ENCODE measurements at regions not wholly inside any gene's neighbourhood (a gene's known extent, or its start where the extent isn't known, plus 50 kb on each side); places are given as distances from the start of the nearest gene placed in this dataset.

DNA sequence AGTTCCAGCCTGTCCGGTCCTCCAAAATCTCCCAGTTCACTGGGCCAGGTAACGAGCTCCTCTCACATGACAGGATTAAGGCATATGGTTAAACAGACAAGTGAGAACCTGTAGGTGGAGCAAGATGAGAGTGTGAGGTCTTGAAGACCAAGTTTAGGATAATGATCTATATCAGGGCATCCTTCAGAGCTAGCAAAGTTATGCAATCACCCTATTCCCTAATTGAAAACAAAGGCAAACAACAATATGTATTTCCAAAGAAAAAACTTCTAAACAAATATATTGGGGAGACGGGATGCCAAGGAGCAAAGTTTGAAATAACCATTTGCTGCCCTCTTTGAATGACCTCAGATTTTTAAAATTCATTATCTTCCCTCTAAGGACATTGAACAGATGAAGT is 571.2 kb downstream of the BCL11B start:
- DNase-seq, result no peak

DNA sequence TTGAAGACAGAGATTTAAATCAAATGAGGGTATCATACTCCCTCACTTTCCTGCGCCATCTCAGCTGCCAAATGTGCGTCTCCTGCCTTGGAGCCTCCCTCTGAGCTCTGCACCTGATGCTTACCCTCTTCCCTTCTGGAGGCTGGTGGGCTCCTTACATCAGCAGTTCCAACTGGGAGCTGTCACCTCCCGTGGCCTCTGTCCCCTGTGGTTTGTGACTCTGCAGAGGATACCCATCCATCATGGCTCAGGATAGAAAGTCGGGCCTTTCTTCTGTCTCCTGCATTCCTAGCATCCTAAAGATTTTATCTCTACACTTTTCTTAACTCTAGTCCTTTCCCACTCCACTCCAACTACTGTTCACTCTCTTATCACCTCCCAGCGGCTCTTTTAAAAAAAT is 570.6 kb downstream of the BCL11B start:
- DNase-seq, result no peak

- no peak for DNase-seq
These were observed 567.6 kb downstream of the BCL11B start for GRCh38 chr14:98704441-98704840.

DNA sequence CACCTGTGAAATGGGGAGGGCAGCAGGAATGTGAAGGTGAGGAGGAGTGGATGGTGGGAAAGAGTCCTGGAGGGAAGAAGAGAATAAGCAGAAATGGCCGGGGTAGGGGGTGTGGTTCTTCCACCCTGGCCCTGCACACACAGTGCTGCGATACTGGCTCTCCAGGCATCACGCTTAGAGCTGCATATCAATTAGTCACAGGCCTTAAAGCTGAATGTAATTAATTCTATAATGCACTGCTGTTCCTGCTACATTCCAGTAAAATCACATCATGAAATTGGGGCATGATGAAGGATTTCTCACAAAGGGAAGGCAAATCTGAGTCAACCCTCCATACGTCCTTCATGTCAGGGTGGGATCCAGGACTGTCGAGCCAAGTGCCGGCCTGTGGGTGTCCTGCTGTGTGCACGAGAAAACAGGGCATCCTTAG is 566.1 kb downstream of the BCL11B start:
- no peak for DNase-seq

GRCh38 chr14:98707522-98707921 is 564.5 kb downstream of the BCL11B start:
- DNase-seq, result no peak

GRCh38 chr14:98708555-98708954 is 563.4 kb downstream of the BCL11B start:
- DNase-seq, result no peak

DNA sequence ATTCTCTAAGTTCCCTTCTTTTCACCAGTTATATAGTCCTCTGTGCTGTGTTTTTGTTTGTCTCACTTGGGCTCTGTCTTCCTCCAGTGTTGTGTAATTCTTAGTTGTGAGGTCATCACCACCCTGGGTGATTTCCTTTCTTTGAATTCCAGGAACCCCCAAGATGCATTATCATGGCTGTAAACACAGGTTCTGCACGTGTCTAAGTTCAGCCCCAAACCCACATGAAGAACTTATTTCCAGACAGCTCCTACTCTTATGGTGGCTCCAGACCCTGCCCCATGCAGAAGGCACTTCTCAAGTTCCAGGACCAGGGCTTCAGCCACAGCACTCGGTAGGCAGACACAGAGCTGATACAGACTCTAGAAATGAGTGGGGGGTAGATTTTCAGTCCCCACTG is 560.5 kb downstream of the BCL11B start:
- DNase-seq, result no peak

- no peak for DNase-seq
These were observed 557.2 kb downstream of the BCL11B start for GRCh38 chr14:98714626-98715425.

- no peak for DNase-seq
These were observed 555.9 kb downstream of the BCL11B start for GRCh38 chr14:98716133-98716532.

GRCh38 chr14:98721061-98721460 is 550.9 kb downstream of the BCL11B start:
- DNase-seq, result no peak

DNA sequence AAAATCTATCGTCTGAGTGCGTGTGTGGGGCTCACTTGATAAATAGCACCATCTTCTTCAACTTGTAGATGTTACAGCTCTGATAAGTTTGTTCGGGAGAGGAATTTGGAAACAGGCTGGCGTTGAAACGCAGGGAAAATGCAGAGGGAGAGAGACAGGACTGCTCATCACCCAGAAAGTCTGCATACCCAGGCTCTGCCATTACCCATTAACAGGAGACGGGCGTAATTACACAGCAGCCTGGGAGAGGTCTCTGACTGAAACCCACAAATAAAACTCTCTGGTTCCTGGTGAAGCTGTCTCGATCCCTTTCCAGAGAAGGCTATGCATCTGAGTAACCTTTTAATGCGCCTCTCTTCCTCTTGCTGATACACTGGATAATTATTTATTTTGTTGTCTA is 547.3 kb downstream of the BCL11B start:
- no peak for DNase-seq

GRCh38 chr14:98725191-98725590 is 546.8 kb downstream of the BCL11B start:
- no peak for DNase-seq

- no peak for DNase-seq
These were observed 546.3 kb downstream of the BCL11B start for GRCh38 chr14:98725676-98726075.

DNA sequence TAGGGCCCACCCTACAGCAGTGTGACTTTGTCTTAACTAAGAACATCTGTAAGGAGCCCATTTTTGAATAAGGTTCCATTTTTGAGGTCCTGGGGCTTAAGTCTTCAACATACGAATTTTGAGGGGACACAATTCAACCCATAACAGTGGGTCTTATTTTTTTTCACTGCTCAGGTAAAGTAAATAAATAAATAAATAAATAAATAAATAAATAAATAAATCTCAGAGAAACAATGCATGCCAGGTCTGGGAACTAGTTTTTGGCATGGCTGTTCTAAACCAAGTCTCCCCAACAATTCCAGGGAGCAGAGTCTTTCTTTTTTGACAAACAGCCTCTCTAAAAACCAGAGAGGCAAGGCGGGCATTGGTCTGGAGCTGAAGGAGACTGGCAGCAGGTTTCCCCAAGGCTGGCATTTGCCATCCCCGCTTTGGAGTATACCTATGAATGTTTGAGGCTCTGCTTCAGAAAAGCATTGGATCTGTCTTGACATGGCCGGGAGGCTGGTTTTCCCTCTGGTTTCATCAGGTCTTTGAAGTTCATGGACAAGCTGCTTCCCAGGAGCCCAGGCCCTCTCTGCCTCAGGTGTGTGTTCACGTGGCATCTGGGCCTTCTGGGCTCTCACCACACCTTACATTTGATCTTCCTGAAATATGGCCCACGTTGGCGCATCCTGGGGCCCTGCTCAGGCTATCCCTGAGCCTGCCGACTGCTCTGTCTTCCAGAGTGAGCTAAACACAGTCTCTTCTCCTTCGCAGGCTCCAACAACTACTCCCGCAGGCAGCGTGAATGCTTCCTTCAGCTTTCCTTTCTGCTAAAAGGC is 545.2 kb downstream of the BCL11B start:
- DNase-seq, result no peak

- no peak for DNase-seq
These were observed 544.0 kb downstream of the BCL11B start for GRCh38 chr14:98728024-98728423.

DNA sequence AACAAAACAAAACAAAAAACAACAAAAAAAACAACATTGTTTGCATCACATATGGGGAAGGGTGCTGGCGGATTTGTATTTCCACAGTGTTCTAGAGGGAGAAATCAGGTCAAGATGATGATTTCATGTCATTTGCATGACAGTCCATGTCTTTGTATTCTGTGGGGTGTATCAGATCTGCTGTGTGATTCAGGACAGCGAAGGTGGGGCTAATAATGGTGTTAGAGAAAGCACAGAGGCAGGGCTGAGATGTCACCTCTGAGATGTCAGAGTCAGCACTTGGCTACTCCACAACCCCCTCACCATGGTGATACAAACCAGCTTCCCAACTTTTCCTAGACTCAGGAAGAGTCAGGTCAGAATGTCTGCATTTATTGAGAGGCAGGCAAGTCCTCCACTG is 543.2 kb downstream of the BCL11B start:
- no peak for DNase-seq

GRCh38 chr14:98731286-98731685 is 540.7 kb downstream of the BCL11B start:
- DNase-seq, result no peak

DNA sequence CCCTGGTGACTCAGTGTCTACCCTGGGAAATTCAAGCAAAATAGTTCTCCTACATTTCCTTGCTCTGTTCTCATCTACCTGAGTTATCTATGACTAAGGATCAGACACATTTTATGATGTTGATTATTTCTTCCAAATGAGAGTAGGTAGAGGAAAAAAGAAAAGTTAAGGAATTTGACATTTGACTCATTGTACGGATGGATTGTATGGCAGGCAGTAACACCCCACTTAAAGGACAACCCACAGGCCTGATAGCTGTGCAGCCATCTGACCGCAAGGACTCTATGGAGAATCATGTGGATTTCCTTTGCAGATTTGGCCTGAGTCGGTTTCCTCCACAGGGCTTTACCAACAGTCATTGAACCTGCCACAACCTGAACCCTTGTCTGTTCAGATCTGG is 540.3 kb downstream of the BCL11B start:
- no peak for DNase-seq

- no peak for DNase-seq
These were observed 538.5 kb downstream of the BCL11B start for GRCh38 chr14:98733536-98733935.

GRCh38 chr14:98736701-98737338 is 535.2 kb downstream of the BCL11B start:
- DNase-seq, result no peak

GRCh38 chr14:98741523-98741922 is 530.5 kb downstream of the BCL11B start:
- no peak for DNase-seq

DNA sequence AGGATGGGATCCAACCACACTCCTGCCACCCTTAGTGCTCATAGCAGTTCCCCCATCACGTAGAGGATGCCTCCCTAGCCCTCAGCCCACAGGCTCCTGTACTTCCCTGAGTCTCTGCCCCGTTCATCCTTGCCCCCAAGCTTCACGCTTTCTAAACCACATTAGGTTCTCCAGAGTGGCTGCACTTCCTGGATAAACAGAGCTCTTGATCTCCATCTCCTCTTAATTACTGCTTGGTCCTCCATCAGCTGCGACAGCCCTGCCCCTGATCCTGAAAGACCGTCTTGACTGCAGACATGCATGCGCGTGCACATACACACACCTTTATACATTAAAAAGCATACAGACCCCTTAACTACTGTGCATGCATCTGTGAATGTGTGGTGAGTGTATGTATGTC is 530.0 kb downstream of the BCL11B start:
- no peak for DNase-seq

- DNase-seq, result no peak
These were observed 528.5 kb downstream of the BCL11B start for GRCh38 chr14:98743536-98743935.

GRCh38 chr14:98748966-98749365 is 523.0 kb downstream of the BCL11B start:
- DNase-seq, result no peak
